ENCODE measurements at regions not wholly inside any gene's neighbourhood (a gene's known extent, or its start where the extent isn't known, plus 50 kb on each side); places are given as distances from the start of the nearest gene placed in this dataset.

GRCh38 chr2:133780099-133780996, 212.1 kb upstream of the NCKAP5 start:
- Histone ChIP-seq H3K23me2 (ENCODE audit: low read depth, low read length) (peaks cover 9% of the 10 kb centered on the region; the same call in 1 of the 2 replicates), H3K4me2 (ENCODE audit: insufficient read depth in 1 of 2, low read depth in 2 of 2, low read length in 2 of 2) (no peak overlapping the region), H3K36me3 (ENCODE audit: control insufficient read depth in 2 of 4, insufficient read depth in 4 of 4, low read length in 3 of 4) (no peaks in the 10 kb centered on the region), H3K9me3 (ENCODE audit: insufficient read depth in 2 of 2, low read depth in 1 of 2, low read length in 1 of 2) (no peaks in the 10 kb centered on the region; a peak in 1 of 4 replicates), H2BK15ac (ENCODE audit: low read length) (no peak overlapping the region), H2BK120ac (replicated peaks; ENCODE audit: low read depth, low read length) (no peak overlapping the region), H4K20me1 (replicated peaks in 1 of 2; ENCODE audit: control insufficient read depth in 1 of 2, insufficient read depth in 2 of 2, low read length in 2 of 2) (peaks cover 0 to 6% of the 10 kb centered on the region in 2 experiments), H2BK20ac (ENCODE audit: low read length) (no peak overlapping the region), H3K4me3 (ENCODE audit: extremely low read depth in 1 of 4, insufficient read depth in 2 of 4, low read depth in 3 of 4, low read length in 4 of 4) (no peak overlapping the region), H4K8ac (ENCODE audit: extremely low read depth, insufficient read depth, low read length) (no peak overlapping the region), H2AK5ac (ENCODE audit: low read depth, low read length) (peak overlapping the region; percentile 97; the same call in 1 of the 2 replicates), H3K79me2 (ENCODE audit: control insufficient read depth in 1 of 2, insufficient read depth in 2 of 2, low read length in 2 of 2) (no peaks in the 10 kb centered on the region; a peak in 1 of 4 replicates), H3K14ac (ENCODE audit: insufficient read length) (no peak overlapping the region), H3K27ac (ENCODE audit: low read depth, low read length) (no peak overlapping the region), H2BK12ac (ENCODE audit: low read depth, low read length) (no peak overlapping the region), H3K4ac (replicated peaks; ENCODE audit: insufficient read length, low read depth, low read length) (no peak overlapping the region), H3K9ac (replicated peaks in 1 of 4; ENCODE audit: extremely low read depth in 1 of 4, low read depth in 3 of 4, low read length in 3 of 4) (no peak overlapping the region), H3K18ac (ENCODE audit: extremely low read depth, low read length) (no peak overlapping the region), H3K56ac (replicated peaks; ENCODE audit: insufficient read length, low read depth, low read length) (peak overlapping the region; percentile 85), H4K91ac (replicated peaks; ENCODE audit: insufficient read length, low read length) (no peak overlapping the region), H3K23ac (ENCODE audit: insufficient read length) (no peak overlapping the region), H3K79me1 (ENCODE audit: low read depth, low read length) (no peaks in the 10 kb centered on the region), H4K5ac (ENCODE audit: insufficient read length, low read depth, low read length) (peak overlapping the region; percentile 36), H3K27me3 (replicated peaks in 1 of 4; ENCODE audit: control insufficient read depth in 3 of 4, extremely low read depth in 1 of 4, insufficient read depth in 3 of 4, low read length in 3 of 4) (no peaks in the 10 kb centered on the region), H2AFZ (ENCODE audit: low read length) (no peak overlapping the region), H2BK5ac (ENCODE audit: low read depth, low read length) (no peak overlapping the region), H3K4me1 (replicated peaks in 1 of 4; ENCODE audit: control insufficient read depth in 3 of 4, insufficient read depth in 4 of 4, low read length in 3 of 4) (no peaks in the 10 kb centered on the region)
- FAIRE-seq: peak; percentile 95
- 65% methylated on average over 12 of the region's 12 CpGs; no CpG with 5 or more reads in 1 of the 2 experiments for WGBS, 2 experiments (ENCODE audit: extremely low coverage in 1 of 2, insufficient coverage in 1 of 2, insufficient read length in 1 of 2, insufficient replicate concordance in 2 of 2, low coverage in 1 of 2, low lambda C conversion rate in 2 of 2, missing lambda C conversion rate in 1 of 2)
- TF ChIP-seq NANOG (IDR thresholded peaks at IDR 0.05; ENCODE audit: insufficient read depth, low read depth, low read length, poor library complexity, severe bottlenecking) (no peak), TEAD4 (IDR thresholded peaks at IDR 0.05; ENCODE audit: low read depth, low read length) (peak; percentile 98), KDM5A (IDR thresholded peaks at IDR 0.05; ENCODE audit: low read length) (no peak), RAD21 (IDR thresholded peaks at IDR 0.05 in 1 of 2, conservative IDR thresholded peaks at IDR 0.05 in 1 of 2; ENCODE audit: low read depth in 2 of 2, low read length in 2 of 2) (peak; percentile 88 to 89), EZH2 (IDR thresholded peaks at IDR 0.05; ENCODE audit: low read depth, low read length, severe bottlenecking) (no peak), CTCF (IDR thresholded peaks at IDR 0.05; ENCODE audit: control extremely low read depth in 1 of 3, insufficient read depth in 1 of 3, low read depth in 1 of 3, low read length in 3 of 3) (peak; percentile 16 to 81 (median 65))
- ChIA-PET POLR2A (ENCODE audit: partially characterized antibody) (no interaction called here), CTCF (ENCODE audit: partially characterized antibody) (interaction anchor here (0.6 to 1.6 kb wide), 30 partner anchors 9 to 1333 kb away, joined by 3 to 19 read pairs (median 4); no protein-coding TSS in a partner anchor)
- DNase-seq (ENCODE audit: low read depth in 1 of 2, low spot score in 2 of 2): peak; percentile 10 to 75

Measured in H1 (cell line).